Left hindlimb (tissue), 1 donor: ENCODE measurements at regions not wholly inside any gene's neighbourhood (a gene's known extent, or its start where the extent isn't known, plus 50 kb on each side); places are given as distances from the start of the nearest gene placed in this dataset.

Experiments
- DNase-seq: peaks from one replicate; pipeline ENCODE4 v3.0.0-alpha.2; 2018

DNA sequence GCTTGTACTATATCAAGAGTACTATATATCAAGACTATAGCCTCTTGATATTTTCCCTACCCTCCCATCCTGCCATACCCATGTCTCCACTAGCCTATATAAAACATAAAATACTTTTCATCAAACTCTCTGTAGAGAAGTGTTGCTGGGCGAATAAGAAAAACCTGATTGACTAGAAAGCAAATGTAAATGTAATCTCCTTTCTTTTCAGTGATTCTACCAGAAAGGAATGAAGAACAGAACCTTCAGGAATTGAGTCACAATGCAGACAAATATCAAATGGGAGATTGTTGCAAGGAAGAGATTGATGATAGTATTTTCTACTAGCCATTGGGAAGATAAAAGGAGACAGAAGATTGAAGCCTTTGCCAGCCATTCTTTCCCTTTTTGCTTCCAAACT is 89.2 kb downstream of the KCNRG start:
- no peak for DNase-seq

DNA sequence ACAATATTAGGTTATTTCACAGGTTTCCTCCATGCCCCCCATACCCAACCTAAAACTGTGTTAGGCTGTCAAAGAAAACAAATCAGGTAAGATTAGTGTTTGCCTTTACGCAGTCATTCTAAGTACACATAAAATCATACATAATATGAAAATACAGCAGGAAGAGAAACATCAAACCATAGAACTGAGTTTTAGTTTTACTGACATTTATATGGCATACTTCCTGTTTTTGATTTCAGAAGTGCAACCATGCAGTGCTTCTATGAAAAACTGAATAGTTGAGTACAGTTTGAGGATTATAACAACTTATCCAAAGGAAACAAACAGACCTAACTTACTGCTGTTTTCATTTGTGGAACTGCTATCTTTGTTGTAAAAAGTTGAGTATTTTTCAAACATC is 91.3 kb downstream of the KCNRG start:
- no peak for DNase-seq

DNA sequence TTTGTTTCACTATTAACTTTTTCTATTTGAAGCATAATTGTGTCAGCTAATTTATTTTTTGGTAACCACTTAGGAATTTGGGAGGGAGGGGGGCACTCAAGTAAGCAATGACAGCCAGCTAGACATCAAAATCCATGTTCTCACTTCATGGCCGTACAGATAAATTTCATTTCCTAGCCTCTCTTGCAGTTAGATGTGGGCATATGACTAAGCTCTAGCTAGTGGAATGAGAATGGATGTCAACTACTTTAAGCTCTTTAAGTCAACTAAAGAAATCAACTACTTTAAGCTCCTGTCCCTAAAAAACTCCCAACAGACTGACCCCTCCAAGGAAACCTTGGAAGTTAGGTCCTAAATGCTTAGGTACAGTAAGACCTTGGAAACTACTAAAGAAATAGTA is 92.0 kb downstream of the KCNRG start:
- DNase-seq, result no peak

DNA sequence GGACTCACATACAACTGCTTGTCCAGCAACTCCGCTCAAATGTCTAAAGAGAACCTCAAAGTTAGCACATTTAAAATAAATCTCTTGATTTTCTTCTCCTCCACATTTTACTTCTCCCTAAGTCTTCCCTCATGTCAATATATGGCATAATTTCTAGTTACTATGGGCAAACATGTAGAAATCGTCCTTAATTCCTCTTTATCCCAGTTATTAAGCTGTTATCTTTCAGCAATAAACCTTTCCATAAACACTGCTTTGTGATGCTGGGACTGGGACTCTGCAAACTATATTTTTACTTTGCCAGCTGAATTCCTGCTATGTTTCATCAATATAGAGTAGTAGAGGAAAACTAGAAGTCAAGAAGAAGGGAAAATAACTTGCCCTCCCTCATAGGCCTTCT is 99.7 kb downstream of the KCNRG start:
- no peak for DNase-seq

DNA sequence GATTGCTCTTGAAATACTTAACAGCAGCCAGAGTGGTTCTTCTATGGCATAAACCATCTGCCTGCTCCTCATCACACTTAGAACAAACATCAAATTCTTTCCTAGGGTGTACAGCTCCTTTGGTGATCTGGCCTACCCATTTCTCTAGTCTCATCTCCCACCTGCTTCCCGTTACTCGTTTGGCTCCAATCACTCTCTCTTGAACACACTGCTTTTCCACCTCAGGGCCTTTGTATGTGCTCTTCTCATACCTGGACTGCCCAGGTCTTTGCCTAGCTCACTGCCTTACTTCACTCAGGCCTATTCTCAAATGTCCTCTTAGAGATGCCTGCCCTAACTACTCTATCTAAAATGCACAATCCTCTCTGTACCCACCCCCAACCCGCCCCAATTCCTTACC is 100.5 kb downstream of the KCNRG start:
- no peak for DNase-seq

DNA sequence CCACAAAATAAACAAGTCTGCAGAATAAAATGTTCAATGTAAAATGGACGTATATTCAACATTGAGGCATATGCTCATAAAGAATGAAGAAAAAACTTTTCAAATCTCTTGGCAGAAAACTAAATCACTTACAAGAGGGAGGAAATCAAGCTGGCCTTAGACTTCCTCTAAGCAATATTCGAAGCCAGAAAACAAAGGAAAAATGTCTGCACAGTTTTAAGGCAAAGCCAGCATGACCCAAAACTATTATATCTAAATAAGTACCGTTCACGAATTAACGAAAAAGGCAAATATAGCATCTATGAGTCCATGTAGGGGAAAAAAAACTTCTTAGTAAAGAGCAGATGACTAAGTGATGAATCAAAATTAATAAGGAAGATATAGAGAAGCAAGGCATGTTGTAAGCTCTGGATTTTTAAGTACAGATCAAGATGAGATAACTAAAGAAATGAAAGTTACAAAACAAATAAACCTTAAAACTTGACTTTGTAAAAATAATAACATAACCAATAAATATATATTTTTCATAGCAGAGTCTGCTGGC is 101.3 kb downstream of the KCNRG start:
- DNase-seq, result no peak

DNA sequence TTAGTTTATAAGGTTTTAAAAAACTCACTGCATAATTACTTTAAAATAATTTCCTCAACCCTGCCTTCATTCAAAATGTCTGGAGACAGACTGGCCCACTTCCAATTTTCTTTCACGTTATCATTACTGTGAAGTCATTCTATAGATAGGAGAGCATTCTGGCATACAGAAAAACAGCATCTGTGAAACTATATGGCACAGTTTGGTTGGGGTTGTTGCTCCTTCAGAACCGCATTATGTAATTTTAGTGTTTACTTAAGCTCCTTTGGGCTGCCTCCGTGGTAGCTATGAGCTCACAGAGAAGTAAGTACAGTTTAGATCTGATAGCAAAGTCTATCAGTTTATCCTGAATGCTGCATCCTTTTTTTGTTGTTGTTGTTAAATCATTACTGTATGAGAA is 104.3 kb downstream of the KCNRG start:
- DNase-seq, result no peak

DNA sequence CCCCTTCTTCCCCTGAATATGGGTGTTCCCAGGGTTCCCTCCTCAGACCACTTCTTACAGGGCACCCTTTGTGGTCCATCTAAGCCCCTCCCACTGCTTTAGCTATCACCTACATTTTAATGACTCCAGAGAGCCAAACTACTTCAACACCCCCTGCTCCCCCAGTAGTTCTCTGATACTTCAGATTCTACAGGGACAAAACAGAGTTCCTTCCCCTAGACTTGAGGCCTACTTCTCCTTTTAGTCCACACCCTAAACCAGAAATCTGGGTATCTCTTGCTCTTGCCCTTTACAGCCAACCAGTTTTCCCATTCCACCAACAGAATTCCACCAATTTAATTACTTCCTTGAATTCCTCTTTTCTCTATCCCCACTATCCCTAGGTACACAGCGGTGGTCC is 107.2 kb downstream of the KCNRG start:
- DNase-seq, result no peak

DNA sequence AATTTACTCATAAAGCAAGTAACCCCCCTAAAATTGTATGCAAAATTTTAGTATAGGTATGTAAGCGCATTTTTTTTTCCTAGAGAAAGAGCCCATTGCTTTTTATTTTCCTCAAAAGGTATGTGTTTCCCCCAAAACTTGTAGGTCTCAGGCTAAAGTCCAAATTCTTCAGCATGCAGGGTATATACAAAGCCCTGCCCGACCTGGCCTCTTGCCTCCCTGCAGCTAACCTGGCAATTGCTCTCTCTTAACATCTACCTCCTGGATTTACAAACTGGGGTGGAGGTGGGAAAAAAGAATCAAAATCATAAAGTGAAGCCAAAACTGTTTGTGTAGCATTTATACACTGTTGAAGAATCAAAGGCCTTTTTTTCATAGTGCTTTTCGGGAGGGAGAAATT is 107.8 kb downstream of the KCNRG start:
- DNase-seq, result no peak

DNA sequence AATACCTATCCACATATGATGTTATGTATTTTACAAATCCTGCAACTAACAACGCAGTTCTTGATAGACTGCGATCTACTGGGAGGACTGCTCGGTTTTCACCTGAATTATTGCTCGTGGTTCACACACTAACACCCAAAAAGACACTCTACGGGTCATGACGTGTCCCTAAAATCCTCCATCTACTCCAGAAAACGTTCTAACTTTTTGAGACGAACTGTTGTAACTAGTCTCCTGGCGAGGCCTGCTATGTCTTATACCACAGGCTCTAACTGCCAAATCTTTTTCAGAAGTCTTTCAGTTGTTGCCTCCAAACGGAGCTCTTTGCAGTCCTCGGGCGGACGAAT is 108.2 kb downstream of the KCNRG start:
- DNase-seq, result no peak

DNA sequence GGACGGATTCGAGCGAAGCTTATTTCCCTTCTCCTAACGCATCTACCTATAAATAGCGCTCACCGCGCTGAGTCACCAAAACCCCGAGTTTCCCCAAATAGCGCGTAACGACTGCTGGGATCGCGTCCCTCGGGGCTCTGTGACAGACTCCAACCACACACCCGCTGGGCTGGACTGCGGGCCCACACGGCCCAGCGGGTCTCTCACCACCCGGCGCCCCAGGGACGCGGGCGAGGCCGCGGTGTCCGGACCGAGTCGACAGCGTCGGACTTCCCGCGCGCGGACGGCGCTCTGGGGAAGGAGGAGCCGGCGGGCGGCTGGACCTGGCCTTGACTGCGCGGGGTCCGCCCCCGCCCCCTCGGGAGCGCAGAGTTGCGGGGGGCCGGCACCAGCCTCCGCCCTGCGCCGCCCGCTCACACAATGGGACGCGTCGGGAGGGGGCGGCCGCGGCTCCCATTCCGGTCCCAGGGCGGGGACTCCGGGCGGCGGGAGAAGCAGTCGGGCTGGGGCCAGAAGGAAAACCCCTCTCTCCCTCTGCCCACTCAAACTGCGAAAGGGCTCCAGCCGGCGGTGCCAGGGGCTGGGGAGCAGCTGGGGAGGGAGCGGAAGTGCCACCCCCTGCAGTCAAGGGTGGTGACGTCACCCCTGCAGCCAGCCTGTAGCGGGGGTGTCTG is 108.8 kb downstream of the KCNRG start:
- peak; percentile 86 for DNase-seq

DNA sequence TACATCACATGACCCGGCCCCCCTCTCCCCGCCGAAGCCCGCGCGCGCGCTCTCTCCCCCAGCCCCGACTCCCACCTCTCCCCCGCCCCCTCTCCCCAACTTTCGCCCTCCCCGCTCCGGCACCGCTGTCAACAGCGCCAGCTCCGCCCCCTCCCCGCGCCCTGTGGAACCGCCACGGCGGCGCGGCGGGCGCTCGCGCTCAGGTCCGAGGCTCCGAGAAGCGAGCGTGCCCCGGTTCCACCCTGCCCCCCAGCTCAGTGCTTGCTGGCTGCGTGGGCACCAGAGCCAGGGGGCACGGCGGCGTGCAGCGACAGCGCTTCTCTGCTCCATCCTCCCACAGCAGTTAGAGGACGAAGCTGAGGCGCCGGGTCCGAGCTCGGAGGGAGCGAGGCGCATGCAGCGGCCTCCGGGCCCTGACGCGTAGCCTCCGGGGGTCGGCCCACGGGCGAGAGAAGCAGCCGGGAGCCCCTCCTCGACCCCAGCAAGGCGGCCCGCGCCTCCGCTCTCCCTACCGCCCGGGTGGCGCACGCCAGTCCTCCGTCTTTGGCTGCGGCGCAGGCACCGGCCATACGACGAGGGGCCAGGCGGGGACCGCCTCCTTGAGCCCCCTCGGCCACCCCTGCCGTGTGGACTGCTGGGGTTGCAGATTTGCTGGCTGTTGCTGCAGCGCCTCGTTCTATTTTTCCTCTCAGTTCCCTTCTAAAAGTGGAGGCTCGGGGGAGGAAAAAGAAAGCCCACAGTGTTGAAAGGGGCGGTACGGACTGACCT is 109.5 kb downstream of the KCNRG start:
- peak; percentile 98 for DNase-seq

DNA sequence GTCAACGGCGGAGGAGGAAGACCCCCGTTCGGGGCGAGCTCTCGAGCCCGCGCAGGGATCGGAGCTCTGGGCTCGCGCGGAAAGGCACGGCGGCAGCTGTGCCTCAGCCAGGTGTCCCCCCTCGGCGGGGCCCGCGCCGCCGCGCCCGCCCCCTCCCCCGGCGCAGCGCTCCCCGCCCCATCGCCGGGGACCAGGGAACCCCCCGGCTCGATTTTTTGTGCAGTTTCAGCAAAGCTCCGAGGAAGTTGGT is 110.0 kb downstream of the KCNRG start:
- DNase-seq, result no peak

DNA sequence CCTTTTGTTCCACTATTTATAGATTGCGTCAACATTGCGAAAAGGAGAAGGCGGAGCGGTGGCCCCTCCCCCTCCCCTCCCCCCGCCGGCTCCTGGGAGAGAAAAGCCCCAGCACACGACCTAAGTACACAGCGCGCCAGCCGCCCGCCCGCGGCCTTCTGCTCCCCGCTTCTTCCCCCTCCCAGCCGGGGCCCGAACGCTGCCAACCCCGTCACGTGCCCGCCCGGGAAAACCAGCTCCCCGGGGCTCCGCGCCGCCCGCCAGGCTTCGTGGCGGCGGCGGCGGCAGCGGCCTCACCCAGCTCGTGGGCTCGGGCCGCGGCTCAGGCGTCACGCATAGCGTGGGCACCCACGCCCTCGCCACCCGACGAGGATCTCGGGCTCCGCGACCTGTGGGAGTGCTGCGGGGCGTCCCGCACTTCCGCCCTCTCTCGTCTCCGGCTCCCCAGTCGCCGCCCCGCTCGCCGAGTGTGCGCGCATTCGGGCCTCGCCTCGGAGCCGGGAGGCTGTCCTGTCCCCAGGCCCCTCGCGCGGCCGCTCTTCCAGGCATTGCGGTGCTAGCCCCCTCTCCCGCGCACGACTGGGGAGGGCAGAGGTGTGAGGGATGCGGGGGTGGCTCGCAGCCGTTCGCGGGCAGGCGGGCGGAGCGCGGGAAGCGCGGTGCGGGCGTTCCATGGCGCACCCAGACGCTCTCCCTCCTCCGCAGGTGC is 110.5 kb downstream of the KCNRG start:
- peak; percentile 93 for DNase-seq

DNA sequence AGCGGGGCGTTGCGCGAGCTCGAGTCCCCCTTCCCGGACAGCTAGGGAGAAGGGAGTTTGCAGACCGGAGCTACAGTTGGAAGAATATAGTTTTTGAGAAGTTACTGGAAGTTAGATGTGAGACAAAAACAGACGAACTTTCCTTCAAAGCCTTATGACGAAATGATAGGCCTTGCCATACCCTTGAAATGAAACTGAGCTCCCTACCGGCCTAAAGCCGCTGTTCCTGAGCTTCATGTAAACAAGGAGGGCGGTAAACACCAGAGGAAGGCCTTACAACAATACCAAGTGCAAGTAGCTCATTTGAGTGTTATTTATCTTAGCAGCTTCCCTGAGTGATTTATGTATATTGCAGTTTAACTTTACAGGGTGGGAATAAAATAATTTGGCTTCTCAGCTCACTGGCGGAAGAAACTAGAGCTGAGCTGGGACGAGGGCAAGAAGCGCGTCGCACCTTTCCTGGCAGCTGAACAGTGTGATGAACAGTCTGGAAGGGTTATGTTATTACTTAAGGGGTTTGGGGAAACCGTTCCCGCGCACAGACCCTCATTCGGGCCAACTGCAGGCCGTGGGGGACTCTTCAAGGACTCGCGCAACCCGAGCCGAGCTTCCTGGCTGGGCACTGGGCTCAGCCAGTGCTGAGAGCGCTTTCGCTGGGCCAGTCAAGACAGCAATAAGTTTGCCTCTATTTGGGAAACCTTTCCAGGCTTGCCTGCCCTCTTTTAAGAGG is 111.2 kb downstream of the KCNRG start:
- peak; percentile 54 for DNase-seq

DNA sequence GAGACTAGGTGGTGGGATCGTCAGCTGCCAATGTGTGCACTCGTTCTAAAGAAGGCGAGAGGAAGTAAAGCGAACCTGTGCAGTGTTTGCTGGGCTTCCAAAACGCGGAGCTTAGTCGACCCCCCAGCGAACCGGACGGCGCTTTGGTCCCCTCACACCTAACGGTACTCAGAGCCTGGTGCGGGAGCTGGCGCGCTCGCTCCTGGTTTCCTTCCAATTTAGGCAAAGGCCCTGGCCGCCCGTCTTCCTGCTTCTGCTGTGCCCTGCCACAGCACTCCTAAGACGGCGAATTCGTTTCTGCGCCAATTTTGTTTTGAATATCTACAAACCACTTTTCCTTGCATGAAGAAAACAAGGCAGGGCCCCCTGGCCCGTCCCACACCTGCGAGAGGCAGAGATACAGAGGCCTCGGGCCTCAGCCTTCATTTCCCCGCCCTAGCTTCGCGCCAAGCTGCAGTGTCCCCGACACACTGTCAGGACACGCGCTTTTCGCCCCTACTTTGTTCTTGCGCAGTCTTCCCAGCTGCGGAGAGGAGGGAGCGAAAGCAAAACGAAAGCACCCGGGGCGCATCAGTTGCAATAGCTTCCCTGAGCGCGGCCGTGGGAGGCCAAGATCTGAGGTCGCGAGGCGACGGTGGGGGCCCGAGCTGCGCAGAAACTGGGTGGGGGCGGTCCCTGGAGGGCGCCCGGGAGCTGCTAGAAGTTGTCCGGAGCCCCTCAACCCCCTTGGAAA is 111.9 kb downstream of the KCNRG start:
- peak; percentile 72 for DNase-seq

DNA sequence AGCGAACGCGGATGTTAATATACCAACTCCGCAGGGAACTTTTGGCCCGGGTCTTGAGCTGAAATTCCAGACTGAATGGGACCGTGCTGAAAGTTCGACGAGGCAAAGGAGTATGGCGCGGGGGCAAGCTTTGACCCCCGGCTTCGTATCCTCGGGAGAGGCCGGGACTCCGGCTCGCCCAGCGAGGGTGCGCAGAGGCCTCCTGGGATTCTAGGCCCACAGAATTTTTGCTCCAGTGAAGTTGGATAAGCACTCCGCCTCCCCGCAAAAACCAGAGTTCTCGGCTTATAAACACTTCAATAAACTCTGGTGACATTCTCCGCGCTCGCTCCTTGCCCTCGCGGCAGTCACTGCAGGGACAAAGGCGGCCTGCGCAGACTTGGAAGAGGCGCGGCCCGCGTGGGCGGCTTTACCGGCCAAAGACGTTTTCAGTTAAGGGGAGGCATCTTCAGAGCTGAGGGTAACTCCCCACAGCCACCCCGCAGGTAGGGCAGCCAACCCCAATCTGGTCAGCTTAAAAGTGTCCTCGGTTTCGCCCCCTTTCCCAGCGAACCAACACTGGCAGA is 112.6 kb downstream of the KCNRG start:
- DNase-seq, result peak; percentile 51

DNA sequence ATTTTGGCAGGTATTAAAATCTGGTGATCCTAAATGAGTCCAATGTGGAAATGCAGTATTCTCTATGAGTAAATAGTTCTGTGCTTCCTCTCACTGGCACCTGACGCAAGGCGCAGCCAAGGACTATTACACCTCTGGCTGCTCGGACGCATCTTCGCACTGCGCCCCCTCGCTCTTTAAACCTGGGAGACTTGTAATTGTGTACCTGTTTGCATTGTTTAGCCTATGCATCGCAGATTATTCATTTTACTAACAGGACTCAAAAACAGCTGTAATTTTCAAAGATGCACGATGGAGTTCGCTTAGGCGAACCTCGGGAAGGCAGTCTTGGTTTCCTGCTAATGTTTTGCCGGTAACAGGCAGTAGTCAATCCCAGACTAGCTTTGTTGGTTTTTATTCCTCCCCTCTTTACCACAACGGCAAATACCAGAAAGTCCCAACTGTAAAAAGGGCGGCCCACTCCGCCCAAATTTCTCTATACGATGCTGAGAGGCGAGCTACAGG is 113.2 kb downstream of the KCNRG start:
- no peak for DNase-seq

DNA sequence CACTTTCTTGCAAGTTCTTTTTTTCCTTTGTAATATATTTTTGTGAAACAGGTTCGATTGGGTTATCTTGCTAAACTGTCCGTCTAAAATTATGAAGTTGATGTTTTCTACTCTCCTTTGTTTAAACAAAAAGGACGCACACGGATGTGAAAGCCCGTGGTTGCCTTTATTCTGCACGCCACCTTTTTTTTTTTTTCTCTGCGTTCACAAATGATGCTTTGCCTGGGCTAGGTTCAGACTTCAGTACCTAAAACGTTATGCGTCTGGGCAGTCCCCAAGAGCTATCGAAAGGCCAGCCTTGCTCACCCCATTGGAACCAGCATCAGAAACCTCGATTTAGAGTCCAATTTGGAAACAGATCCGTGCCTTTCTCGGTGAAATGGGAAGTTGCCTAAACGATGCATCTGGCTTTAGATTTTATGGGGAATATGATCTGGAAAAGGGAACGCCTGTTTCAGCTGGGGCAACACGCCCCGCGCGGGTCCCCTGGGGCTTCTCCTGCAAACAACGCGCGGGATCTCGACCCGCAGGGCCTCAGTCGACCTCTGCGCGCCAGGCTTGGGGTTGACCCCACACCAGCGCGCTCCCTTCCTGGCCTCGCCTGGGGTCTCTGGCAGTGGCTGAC is 113.9 kb downstream of the KCNRG start:
- peak; percentile 50 for DNase-seq

DNA sequence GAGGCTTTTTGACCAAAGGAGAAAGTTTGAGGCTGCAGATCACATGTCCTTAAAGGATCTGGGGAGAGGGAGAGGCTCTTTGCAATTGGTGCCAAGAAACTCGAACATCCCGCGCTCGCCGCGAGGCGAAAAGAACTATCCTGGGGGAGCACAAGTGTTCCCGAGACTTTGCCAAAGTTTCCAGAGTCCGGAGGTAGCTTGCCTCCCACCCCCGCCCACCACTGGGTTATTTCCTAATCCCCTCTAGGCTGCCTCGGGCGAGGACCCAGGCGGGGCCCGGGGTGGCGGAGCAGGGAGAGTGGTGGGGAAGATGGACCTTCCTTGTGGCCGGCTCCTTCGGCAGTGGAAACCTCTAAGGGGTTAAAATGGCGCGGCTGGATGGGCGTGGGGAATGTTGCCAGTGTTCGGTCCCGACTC is 114.5 kb downstream of the KCNRG start:
- DNase-seq, result peak; percentile 69

DNA sequence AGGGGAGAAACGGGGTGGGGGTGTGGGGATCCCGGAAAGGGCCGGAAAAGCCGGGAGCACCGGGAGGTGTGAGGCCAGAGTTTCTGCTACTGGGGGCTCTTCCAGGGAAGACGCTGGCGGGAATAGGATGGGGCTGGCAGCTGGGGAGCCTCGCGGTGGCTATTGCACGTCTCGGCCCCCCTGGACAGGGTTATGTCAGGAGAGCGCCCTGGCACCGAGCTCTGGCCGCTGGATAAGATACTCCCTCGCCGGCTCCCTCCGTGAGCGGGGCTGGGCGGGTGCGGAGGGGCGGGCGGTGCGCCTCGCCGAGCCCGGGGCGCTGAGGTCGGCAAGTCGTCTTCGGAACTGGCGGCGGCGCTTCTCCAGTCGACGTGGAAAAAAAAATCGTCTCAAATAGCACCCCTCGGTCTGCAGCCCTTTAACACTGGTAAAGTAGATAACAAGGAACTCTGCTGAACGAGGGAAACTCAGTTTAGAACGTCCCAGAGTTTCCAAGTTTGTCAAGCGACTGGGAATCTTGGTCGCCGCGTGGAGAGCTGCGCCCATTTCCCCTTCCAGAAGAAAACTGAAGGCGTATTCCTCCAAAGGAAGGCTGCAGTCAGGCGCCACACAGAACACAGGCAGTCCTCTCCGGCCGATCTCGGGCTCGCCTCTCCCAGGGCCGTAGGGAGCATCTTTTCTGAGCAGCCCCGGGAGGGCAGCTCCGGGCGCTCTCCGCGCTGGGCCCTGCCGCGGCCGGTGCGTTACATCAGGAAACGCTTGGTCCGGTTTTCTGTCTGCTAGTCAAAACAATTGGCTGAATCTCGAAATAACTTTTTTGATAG is 115.1 kb downstream of the KCNRG start:
- DNase-seq, result no peak
